Fibroblast of pulmonary artery (primary cell): ENCODE measurements at regions not wholly inside any gene's neighbourhood (a gene's known extent, or its start where the extent isn't known, plus 50 kb on each side); places are given as distances from the start of the nearest gene placed in this dataset.

Source experiments
- DNase-seq: peaks from one replicate; pipeline ENCODE4 v3.0.0-alpha.2; 2010; ENCODE audit warnings: low read depth
- H3K4me3 ChIP-seq: replicated peaks from 2 replicates; pipeline ENCODE4 v1.5.1; 2011; ENCODE audit warnings: low read depth, mild to moderate bottlenecking, control low read depth, low read length, moderate library complexity
- TF ChIP-seq, protein P1 (sequence below): IDR thresholded peaks from 2 replicates; pipeline ENCODE4 v1.5.1; 2011; ENCODE audit warnings: mild to moderate bottlenecking, control low read depth, low read length, inconsistent platforms; ENCODE audit errors: missing control alignments

DNA sequence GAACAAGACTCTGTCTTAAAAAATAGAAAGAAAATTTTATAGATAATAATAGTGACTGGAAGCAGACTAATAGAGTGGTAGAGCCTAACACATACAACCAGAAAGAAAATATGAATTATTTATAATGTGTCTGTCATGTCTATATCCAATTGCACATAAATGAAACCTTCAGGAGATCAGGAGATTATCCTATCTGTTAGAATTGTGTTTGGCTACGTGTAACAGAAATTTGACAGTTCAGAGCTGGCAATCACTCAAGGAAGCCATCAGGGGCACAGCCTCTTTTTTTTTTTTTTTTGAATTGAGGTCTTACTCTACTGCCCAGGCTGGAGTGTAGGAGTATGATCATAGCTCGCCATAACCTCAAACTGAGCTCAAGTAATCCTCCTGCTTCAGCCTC, 157.2 kb downstream of the TGFB2 start:
- TF ChIP-seq, protein P1, sequence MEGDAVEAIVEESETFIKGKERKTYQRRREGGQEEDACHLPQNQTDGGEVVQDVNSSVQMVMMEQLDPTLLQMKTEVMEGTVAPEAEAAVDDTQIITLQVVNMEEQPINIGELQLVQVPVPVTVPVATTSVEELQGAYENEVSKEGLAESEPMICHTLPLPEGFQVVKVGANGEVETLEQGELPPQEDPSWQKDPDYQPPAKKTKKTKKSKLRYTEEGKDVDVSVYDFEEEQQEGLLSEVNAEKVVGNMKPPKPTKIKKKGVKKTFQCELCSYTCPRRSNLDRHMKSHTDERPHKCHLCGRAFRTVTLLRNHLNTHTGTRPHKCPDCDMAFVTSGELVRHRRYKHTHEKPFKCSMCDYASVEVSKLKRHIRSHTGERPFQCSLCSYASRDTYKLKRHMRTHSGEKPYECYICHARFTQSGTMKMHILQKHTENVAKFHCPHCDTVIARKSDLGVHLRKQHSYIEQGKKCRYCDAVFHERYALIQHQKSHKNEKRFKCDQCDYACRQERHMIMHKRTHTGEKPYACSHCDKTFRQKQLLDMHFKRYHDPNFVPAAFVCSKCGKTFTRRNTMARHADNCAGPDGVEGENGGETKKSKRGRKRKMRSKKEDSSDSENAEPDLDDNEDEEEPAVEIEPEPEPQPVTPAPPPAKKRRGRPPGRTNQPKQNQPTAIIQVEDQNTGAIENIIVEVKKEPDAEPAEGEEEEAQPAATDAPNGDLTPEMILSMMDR: no peak
- H3K4me3 ChIP-seq: no peak overlapping the region
- no peak for DNase-seq

DNA sequence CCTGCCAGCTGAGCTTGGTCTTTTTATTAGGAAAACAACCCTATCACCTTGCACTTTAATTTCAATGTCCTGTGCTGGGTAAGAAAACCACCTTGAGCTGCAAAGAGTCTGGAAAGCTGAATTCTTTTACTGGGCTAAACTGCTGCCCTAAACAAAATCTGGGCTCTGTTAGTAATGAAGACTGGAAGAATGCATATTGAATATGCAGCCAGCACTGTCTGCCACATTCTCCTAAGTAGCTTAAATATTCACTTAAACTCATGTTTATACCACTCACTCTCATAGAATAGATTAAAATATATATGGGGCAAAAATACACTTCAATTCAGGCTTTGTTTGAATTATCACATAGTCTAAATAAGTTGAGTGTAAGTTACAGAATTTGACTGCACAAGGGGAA, 158.0 kb downstream of the TGFB2 start:
- TF ChIP-seq, protein P1: no peak
- no peak for DNase-seq
- no peak overlapping the region for H3K4me3 ChIP-seq

DNA sequence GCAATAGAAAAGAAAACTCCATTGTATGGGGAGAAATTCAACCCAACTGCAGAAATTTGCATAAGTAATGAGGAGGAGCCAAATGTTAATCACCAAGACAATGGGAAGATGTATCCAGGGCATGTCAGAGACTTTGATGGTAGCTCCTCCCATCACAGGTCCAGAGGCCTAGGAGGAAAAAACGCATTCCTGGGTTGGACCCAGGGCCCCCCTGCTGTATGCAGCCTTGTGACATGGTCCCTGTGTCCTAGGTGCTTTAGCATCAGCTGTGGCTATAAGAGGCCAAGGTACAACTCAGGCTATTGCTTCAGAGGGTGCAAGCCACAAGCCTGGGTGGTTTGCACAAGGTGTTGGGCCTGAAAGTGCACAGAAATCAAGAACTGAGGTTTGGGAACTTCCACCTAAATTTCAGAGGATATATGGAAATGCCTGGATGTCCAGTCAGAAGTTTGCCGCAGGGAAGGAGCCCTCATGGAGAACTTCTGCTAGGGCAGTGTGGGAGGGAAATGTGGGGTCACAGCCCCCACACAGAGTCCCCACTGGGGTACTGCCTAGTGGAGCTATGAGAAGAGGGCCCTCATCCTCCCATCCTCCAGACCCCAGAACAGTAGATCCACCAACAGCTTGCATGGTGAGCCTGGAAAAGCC, 162.3 kb downstream of the TGFB2 start:
- no peak overlapping the region for H3K4me3 ChIP-seq
- no peak for DNase-seq
- TF ChIP-seq, protein P1: no peak

DNA sequence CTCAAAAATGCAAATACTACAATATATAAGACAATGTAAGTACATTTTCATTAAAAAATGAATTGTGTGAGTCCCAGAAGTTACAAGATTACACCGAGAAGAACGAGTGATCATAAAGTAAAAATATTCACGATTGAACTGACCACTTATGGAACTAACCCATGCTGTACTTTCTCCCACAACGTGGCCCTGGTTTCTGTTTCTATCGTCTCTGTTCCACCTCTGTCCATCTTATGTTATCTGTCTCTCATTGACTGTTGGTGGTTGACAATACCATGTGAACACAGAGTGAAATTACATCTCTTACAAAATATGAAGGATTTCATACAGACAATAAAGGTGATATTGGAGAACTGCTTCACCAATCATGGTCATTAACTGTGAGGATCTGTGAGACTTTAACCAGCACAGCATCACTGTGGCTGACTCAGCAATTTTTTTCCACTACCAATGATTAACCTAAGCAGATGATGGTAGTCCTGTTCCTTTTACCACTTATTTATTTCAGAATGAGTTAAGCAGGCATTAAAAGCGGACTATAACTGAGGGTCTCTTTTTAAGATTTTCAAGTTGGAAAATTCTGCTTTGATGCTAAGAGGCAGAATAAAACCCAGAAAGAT, 165.1 kb downstream of the TGFB2 start:
- no peak for DNase-seq
- TF ChIP-seq, protein P1: no peak
- no peak overlapping the region for H3K4me3 ChIP-seq

DNA sequence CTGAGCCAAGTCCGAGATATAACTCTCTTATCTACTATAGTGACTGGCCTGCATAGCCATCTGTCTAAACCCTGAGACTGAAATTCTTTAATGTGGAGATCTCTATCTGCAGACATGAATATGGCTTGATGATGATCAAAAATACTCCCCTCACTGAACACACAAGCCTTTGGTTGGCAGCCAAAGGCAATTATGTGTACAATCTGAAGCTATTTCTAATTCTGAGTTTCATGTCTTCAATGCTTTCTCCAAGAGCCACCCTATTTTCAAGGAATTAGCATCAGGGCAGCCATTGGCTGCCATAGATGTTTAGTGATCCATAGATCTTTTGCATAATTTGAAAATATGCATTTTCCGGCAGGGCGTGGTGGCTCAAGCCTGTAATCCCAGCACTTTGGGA, 168.2 kb downstream of the TGFB2 start:
- TF ChIP-seq, protein P1: no peak
- DNase-seq: no peak

DNA sequence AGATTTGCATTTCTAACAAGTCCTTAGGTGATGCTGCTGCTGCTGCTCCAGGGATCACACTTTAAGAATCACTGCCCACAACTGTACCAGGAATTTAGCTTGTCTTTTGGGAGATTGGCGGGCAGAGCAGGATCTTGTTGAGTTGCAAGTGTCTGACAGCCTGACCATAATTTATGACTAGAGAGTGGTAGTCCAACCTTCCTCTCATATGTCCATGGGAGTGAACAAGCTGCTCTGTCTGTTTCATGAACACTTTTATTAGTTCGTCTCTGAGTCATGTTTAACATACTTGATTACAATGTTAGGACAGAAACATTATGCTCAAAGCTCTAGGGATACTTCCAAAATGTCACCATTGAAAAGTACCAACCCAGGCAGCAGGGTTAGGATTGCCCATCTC, 169.6 kb downstream of the TGFB2 start:
- no peak overlapping the region for H3K4me3 ChIP-seq
- no peak for DNase-seq
- TF ChIP-seq, protein P1: no peak

More for the DNA sequence above, 168.2 kb downstream of the TGFB2 start:
- H3K4me3 ChIP-seq: no peak overlapping the region

DNA sequence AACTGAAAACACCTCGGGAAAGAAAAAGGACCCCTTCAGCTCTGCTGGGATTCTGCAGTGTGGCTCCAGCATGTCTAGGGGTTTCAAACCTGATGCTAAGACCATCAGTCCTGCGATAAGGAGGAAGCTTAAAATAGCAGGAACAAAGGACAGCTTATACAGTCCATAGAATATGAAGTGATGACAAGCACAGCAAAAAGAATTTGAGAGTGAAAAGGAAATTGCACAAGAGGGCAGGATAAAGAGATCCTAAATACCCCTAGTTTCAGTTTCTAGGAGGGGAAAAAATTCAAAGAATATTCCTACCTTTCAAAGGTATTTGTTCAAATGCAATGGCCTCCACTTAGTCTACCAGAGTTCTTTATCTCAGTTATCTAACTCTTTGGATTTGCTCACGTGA, 171.4 kb downstream of the TGFB2 start:
- peak overlapping the region; percentile 21 for H3K4me3 ChIP-seq
- TF ChIP-seq, protein P1: no peak
- DNase-seq: peak; percentile 54
